Glutamatergic neuron (in vitro differentiated cells): ENCODE measurements at regions not wholly inside any gene's neighbourhood (a gene's known extent, or its start where the extent isn't known, plus 50 kb on each side); places are given as distances from the start of the nearest gene placed in this dataset.

Experiments used
- DNase-seq: peaks from one replicate; pipeline ENCODE4 v3.0.0; 2022
- H3K27ac Mint-ChIP-seq: one replicate; pipeline ENCODE4 v1.8.0; 2020; ENCODE audit warnings: mild to moderate bottlenecking, mixed read lengths, inconsistent platforms; ENCODE audit not compliant: unreplicated experiment
- H3K27me3 Mint-ChIP-seq: one replicate; pipeline ENCODE4 v1.8.0; 2020; ENCODE audit warnings: mild to moderate bottlenecking, moderate library complexity, mixed read lengths, inconsistent platforms; ENCODE audit not compliant: unreplicated experiment
- H3K36me3 Mint-ChIP-seq: one replicate; pipeline ENCODE4 v1.8.0; 2020; ENCODE audit warnings: mild to moderate bottlenecking, mixed read lengths, inconsistent platforms; ENCODE audit not compliant: unreplicated experiment
- H3K4me1 Mint-ChIP-seq: one replicate; pipeline ENCODE4 v1.8.0; 2020; ENCODE audit warnings: mild to moderate bottlenecking, low read depth, mixed read lengths, inconsistent platforms; ENCODE audit not compliant: unreplicated experiment
- H3K4me3 Mint-ChIP-seq: one replicate; pipeline ENCODE4 v1.8.0; 2020; ENCODE audit warnings: mild to moderate bottlenecking, mixed read lengths, inconsistent platforms; ENCODE audit not compliant: unreplicated experiment
- H3K9me3 Mint-ChIP-seq: one replicate; pipeline ENCODE4 v1.8.0; 2020; ENCODE audit warnings: mild to moderate bottlenecking, moderate library complexity, mixed read lengths, inconsistent platforms; ENCODE audit not compliant: unreplicated experiment
- CTCF ChIP-seq: fragments of 200-600 bp; sonication (generic); IDR thresholded peaks from one replicate; pipeline ENCODE4 v1.5.0; 2021; ENCODE audit not compliant: partially characterized antibody, unreplicated experiment

- Mint-ChIP-seq H3K36me3 (no peaks in the 10 kb centered on the region), H3K4me1 (no peaks in the 10 kb centered on the region), H3K9me3 (no peaks in the 10 kb centered on the region), H3K27me3 (no peaks in the 10 kb centered on the region), H3K27ac (no peak overlapping the region), H3K4me3 (no peak overlapping the region)
- TF ChIP-seq CTCF: no peak
- no peak for DNase-seq
These were observed 370.3 kb downstream of the RFPL4B start for GRCh38 chr6:112717401-112717800.

- Mint-ChIP-seq H3K27me3 (no peaks in the 10 kb centered on the region), H3K36me3 (no peaks in the 10 kb centered on the region), H3K4me1 (no peaks in the 10 kb centered on the region), H3K4me3 (no peak overlapping the region), H3K27ac (no peak overlapping the region), H3K9me3 (no peaks in the 10 kb centered on the region)
- no peak for TF ChIP-seq CTCF
- DNase-seq: no peak
These were observed 370.7 kb downstream of the RFPL4B start for GRCh38 chr6:112717856-112718255.

GRCh38 chr6:112725541-112726085 lies 378.5 kb downstream of the RFPL4B start:
- Mint-ChIP-seq H3K36me3 (no peaks in the 10 kb centered on the region), H3K9me3 (no peaks in the 10 kb centered on the region), H3K27ac (no peak overlapping the region), H3K27me3 (no peaks in the 10 kb centered on the region), H3K4me3 (no peak overlapping the region), H3K4me1 (no peaks in the 10 kb centered on the region)
- TF ChIP-seq CTCF: no peak
- no peak for DNase-seq

GRCh38 chr6:112735129-112735528 lies 388.0 kb downstream of the RFPL4B start:
- Mint-ChIP-seq H3K27ac (no peak overlapping the region), H3K4me3 (no peak overlapping the region), H3K9me3 (no peaks in the 10 kb centered on the region), H3K36me3 (no peaks in the 10 kb centered on the region), H3K4me1 (no peaks in the 10 kb centered on the region), H3K27me3 (no peaks in the 10 kb centered on the region)
- no peak for TF ChIP-seq CTCF
- no peak for DNase-seq

- H3K4me1 Mint-ChIP-seq: peaks cover 2% of the 10 kb centered on the region
- H3K27ac Mint-ChIP-seq: no peak overlapping the region
- no peaks in the 10 kb centered on the region for H3K9me3 Mint-ChIP-seq
- H3K36me3 Mint-ChIP-seq: no peaks in the 10 kb centered on the region
- no peaks in the 10 kb centered on the region for H3K27me3 Mint-ChIP-seq
- no peak overlapping the region for H3K4me3 Mint-ChIP-seq
- TF ChIP-seq CTCF: no peak
- no peak for DNase-seq
These were observed 392.6 kb downstream of the RFPL4B start for GRCh38 chr6:112739766-112740165.
